AG10803 (cell line): ENCODE measurements at regions not wholly inside any gene's neighbourhood (a gene's known extent, or its start where the extent isn't known, plus 50 kb on each side); places are given as distances from the start of the nearest gene placed in this dataset.

Experiments used
- DNase-seq: peaks from one replicate; pipeline ENCODE4 v3.0.0; 2010; ENCODE audit warnings: low read depth
- H3K4me3 ChIP-seq: 2 replicates; pipeline ENCODE4 v1.5.1; 2011; ENCODE audit warnings: mild to moderate bottlenecking, low read length, control low read depth
- TF ChIP-seq, protein P1 (sequence below): conservative IDR thresholded peaks from 2 replicates; pipeline ENCODE4 v1.5.1; 2011; ENCODE audit warnings: mild to moderate bottlenecking, low read length, control low read depth, inconsistent platforms

DNA sequence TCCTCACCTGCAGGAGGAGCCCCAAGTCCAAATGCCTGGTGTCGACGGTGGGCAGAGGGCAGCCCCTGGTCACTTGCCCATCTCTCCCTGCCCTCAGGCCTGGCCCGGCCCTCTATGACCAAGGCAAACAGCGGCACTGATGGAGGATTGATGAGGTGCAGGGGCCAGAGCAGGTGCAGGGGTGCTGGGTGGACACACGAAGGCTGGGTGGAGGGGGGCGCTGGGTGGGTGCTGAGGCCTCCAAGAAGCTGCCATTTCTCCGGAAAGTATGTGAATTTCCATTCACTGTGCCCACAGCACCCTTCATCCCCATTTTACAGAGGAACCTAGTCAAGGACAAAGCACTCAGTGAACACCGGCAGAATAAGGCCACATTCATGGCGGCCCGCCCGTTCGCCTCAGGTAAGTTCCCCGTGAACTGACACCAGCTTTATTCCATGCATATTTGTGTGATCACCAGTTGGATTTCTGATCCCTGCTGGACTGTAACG, 143.8 kb upstream of the PPP1R26 start:
- TF ChIP-seq, protein P1, sequence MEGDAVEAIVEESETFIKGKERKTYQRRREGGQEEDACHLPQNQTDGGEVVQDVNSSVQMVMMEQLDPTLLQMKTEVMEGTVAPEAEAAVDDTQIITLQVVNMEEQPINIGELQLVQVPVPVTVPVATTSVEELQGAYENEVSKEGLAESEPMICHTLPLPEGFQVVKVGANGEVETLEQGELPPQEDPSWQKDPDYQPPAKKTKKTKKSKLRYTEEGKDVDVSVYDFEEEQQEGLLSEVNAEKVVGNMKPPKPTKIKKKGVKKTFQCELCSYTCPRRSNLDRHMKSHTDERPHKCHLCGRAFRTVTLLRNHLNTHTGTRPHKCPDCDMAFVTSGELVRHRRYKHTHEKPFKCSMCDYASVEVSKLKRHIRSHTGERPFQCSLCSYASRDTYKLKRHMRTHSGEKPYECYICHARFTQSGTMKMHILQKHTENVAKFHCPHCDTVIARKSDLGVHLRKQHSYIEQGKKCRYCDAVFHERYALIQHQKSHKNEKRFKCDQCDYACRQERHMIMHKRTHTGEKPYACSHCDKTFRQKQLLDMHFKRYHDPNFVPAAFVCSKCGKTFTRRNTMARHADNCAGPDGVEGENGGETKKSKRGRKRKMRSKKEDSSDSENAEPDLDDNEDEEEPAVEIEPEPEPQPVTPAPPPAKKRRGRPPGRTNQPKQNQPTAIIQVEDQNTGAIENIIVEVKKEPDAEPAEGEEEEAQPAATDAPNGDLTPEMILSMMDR: no peak
- H3K4me3 ChIP-seq: no peak overlapping the region
- no peak for DNase-seq

- H3K4me3 ChIP-seq: no peak overlapping the region
- no peak for DNase-seq
Measured at GRCh38 chr9:135336722-135337527, 142.7 kb upstream of the PPP1R26 start.

GRCh38 chr9:135338546-135338945, 141.0 kb upstream of the PPP1R26 start:
- no peak overlapping the region for H3K4me3 ChIP-seq
- DNase-seq: no peak
- TF ChIP-seq, protein P1: no peak

More at GRCh38 chr9:135336722-135337527, 142.7 kb upstream of the PPP1R26 start:
- TF ChIP-seq, protein P1: no peak

- H3K4me3 ChIP-seq: no peak overlapping the region
- TF ChIP-seq, protein P1: no peak
- no peak for DNase-seq
Measured at GRCh38 chr9:135339378-135339973, 140.1 kb upstream of the PPP1R26 start.

DNA sequence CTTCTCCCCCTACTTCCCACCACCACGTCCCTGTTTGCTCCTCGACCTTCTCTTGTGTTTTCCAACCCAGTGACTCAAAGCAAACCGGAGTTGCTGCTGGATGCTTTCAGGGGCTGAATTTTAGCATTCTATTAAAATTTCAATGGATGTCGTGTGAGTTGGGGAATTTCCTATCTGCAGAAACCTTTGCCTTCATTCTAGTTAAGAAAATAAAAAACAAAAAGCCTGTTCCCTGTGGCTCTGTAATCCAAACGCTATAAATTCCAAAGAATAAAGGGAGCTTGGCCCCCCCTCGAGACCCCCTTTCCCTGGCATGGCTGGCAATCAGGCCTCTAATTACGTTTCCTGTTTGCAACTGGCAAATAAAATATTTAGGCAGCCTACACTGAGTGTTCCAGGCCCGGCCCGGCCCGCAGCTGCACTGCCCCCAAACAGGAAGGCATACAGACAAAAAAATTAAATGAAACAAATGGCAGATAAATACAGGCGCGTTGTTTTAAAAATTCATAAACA, 139.4 kb upstream of the PPP1R26 start:
- no peak overlapping the region for H3K4me3 ChIP-seq
- TF ChIP-seq, protein P1: no peak
- DNase-seq: no peak

GRCh38 chr9:135340726-135341475, 138.7 kb upstream of the PPP1R26 start:
- no peak for DNase-seq
- no peak overlapping the region for H3K4me3 ChIP-seq
- TF ChIP-seq, protein P1: no peak
